Thyroid gland (tissue), 4 donors: ENCODE measurements at regions not wholly inside any gene's neighbourhood (a gene's known extent, or its start where the extent isn't known, plus 50 kb on each side); places are given as distances from the start of the nearest gene placed in this dataset.

Source experiments
- CTCF ChIP-seq, 6 experiments: fragments of 200-600 bp in 3 of 6; fragments of 450-650 bp in 3 of 6; sonication (generic) in 3 of 6; IDR thresholded peaks; one replicate each; pipeline ENCODE4 v1.5.1; 2016 to 2019; ENCODE audit warnings: antibody characterized with exemption in 6 of 6, mild to moderate bottlenecking in 2 of 6, inconsistent platforms in 1 of 6, moderate library complexity in 1 of 6
- POLR2A ChIP-seq, 2 donors: fragments of 450-650 bp; IDR thresholded peaks; one replicate each; pipeline ENCODE4 v1.6.1; 2017; ENCODE audit warnings: antibody characterized with exemption in 2 of 2, mild to moderate bottlenecking in 2 of 2, moderate library complexity in 1 of 2

DNA sequence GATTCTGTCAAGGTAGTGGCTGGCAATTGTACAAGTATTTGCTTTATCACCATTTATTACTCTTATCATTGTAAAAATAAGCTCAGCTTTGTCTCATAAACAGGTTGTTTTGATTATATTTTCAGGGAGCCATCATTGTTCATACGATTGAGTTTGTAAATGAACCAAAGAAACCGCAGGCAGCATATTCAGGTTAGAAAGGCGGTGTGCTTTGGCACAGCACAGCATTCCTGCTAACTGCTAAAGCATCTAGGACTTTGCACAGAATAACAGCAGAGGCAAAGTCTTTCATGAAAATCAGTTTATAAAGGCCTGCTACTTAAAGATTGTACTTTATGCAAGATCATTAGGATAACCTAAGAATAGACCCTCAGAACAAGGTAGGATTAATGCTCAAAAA is 281.5 kb upstream of the SLC24A2 start:
- TF ChIP-seq CTCF (IDR thresholded peaks at IDR 0.05) = no peak
- no peak for TF ChIP-seq POLR2A (IDR thresholded peaks at IDR 0.05)
